ENCODE measurements at regions not wholly inside any gene's neighbourhood (a gene's known extent, or its start where the extent isn't known, plus 50 kb on each side); places are given as distances from the start of the nearest gene placed in this dataset.

DNA sequence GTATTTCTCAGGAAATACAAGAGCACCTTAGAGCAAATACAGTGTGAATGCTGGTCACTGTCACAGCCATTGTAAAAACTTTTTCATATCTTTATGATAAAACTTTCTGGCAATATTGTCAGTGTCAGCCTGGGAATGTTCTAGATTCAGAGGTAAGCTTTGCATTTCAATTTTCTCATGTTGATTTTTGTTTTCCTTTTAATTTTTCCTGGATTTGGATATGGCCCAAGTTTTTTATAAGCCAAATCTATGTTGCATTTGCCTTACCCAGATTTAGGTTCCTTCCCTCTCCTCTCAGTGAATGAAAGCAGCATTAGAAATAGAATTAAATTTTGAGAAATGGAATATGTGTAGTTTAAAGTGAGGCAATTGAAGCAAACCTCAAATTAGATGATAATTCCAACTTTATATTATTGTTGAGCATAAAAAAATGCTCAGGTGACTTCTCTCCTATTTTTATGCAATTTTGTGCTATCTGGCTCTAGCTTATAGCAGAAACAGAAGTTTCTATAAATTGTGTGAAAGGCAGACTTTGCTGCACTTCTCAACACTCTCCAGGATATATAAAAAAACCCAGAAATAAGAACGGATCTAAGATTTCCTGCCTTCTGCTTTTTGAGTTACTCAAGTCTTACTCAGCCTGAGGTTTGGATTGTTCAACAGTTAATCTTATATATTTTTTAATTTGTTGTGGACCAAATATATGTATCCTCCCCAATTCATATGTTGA is 368.2 kb upstream of the PRICKLE1 start:
- no peak for DNase-seq

DNA sequence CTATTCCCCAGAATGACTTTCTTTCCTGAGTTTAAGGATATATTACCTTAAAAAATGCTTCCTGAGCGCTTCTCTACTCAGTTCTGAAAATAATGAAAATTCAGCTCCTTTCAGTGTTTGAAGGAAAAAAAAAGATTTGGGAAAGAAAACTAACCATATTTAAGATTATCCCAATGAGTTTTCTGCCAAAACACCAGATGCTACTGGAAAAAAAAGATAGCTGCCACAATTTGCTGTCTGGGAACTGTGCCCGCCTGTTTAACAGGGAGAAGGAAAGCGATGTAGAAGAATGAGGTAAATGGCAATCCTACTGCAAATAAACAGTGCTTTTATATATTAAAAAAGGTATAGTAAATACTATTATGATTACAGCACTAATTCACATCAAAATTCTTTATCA is 367.6 kb upstream of the PRICKLE1 start:
- DNase-seq: no peak

DNA sequence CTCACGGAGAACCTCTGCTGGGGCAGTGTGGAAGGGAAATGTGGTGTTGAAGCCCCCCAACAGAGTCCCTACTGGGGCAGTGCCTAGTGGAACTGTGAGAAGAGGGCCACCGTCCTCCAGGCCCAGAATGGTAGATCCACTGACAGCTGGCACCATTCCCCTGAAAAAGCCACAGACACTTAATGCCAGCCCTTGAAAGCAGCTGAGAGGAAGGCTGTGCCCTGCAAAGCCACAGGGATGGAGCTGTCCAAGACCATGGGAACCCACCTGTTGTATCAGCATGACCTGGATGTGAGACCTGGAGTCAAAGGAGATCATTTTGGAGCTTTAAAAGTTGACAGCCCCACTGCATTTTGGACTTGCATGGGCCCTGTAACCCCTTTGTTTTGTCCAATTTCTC is 363.5 kb upstream of the PRICKLE1 start:
- no peak for DNase-seq

DNA sequence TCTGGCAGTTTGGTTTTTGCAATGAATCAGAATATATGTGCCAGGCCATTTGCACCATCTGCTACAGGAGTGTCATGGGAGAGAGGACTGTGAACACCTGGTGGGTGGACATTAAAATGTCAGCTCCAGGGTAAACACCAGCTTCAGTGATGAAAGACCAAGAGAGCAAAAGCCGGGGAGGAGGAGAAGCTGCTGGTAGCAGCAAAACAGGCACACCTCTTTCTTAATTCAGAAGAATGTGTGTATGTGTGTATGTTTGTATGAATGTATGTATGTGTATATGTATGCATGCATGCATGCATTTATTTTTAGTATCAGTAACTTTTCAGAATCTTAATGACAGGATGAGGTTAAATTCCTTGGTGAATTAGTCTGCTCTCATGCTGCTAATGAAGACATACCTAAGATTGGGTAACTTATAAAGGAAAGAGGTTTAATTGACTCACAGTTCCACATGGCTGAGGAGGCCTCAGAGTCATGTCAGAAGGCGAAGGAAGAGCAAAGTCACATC is 357.4 kb upstream of the PRICKLE1 start:
- no peak for DNase-seq

DNA sequence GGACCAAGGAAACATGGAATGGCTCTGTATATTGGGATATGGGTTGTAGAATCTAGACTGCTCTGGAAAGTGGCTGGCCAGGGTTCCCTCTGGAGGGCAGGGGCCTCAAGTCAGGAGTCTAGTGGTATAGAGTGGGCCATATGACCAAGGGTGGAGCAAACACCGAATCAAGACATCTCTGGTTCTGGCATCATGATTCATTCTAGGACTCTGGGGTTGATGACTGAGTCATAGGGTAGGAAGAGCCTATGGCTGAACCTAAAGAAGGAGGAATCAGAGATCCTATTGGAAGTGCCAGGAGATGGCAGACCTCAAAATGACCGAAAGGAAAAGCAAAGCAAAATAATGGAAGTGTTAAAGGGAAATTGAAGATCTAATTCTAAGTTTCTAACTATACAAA is 356.4 kb upstream of the PRICKLE1 start:
- DNase-seq: no peak

DNA sequence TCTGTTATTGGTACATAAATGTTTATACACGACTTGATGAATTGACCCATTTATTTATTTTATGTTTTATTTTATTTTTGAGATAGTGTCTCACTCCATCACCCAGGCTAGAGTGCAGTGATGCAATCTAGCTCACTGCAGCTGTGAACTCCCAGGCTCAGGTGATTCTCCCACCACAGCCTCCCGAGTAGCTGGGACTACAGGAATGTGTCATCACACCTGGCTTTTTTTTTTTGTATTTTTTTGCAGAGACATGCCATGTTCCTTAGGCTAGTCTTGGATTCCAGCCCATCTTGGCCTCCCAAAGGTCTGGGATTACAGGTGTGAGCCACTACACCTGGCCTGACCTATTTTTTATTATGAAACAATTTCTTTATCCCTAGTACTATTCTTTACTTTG is 355.0 kb upstream of the PRICKLE1 start:
- no peak for DNase-seq

DNA sequence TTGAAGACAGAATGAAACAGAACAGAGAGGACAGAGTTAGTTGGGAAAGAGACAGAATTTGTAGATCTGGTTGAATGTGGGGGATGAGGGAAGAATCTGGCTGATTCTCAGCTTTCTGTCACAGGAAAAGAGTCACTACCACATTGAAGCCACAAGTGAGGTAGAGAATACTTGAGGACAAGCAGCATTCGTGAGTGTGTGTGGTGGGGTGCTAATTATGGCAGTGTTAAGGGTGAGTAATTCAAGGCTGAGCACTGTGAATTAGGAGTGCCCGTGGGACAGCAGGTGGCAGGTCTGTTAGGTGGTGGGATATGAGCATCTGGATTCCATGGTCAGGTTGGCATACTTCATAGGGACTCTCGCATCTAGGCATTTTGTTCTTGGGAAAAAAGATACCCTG is 347.4 kb upstream of the PRICKLE1 start:
- no peak for DNase-seq

DNA sequence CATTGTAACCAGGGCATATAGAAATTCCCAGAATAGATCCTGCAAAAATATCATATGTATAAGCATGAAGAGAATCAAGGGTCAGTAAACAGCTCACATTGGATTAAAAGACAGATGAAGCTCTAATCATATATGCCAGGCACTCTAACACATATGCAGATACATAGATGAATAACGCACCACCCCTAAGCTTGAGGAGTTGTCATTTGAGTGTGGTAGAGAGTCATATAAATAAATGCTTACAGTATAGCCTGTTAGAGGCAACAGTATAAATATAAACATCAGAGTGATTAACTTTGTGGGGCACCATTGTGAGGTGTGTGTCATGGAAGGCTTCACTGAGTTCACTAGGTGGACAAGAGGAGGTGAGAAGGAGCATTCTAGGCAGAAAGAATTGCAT is 346.7 kb upstream of the PRICKLE1 start:
- no peak for DNase-seq

DNA sequence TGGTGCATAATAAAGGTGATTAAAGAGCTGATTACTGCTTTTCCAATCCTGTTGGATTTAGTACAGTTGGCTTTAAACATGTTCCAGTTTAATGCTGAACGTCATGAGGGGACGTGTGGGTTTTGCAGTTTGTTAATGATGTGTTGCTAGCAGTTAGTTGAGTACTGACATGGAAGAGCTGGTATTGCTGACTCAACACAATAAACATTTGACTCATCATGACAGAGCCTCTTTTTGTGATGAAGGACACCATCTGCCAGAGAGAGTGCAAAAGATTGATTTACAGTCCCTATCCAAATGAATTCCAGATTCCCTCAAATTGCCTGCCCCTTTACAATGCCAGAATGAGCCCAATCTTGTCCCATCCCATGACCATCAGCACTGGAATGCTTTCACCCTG is 346.2 kb upstream of the PRICKLE1 start:
- DNase-seq: no peak

DNA sequence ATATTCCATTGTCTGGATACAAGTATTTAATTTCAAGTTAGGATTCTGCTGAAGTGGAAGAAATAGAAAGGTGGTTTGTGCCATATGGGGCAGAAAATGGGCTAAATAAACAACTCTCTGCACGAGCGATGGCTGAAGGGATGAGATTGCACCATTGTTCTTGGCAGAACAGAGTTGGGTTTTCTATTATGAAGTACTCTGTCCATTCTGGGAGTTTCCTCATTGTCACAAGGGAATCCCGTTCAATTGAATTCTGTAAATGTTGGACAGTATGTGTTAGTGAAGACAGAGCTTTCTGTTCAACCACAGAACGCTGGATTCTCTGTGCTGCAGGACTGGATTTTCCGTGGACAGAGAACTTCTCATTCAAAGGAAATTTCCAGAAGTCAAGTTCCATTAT is 345.5 kb upstream of the PRICKLE1 start:
- DNase-seq: no peak

DNA sequence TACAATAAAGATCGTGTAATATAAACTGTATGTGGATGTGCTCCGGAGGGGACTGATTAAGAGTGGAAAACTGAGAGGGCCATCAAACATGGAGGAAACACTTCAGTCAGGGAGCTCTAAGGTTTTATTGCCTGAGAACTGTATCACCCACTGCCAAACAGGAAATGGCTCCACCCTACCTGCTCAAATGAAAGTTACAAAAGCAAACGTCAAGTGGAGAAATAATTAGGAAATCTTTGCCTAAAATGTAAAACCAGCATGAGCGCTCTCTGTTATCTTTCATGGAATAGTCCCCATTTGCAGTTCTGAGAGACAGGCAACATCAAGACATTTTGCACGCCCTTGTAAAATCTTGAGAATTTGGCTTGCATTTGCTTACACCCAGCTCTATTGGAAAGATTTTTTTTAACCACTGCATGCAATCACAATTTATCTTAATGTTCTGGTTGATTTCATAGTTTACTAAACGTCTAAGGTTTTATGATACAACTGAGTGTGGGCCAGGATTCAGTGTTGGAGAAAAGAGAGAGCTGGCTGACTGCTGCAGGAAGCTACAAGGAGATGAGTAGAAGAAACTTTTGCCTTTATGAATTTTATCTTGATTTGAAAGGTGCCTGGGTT is 344.0 kb upstream of the PRICKLE1 start:
- DNase-seq: no peak

DNA sequence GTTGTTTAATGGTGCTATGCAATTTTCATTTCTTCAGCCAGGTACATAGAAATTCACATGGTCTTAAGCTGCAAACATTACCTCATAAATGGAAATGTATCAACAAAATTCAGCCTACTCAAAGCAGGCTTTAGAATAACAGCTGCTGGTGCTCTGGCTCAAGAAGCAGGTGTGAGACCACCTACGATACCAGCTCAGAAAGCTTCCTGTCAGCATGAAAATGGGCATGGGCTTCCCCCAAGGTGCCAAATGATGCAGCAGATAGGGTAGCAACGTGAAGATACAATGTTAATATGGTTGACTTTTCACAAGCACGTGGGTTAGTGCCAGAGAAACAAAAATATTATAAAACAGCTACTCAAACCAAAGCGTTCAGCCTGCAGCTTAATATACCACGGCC is 343.4 kb upstream of the PRICKLE1 start:
- no peak for DNase-seq

DNA sequence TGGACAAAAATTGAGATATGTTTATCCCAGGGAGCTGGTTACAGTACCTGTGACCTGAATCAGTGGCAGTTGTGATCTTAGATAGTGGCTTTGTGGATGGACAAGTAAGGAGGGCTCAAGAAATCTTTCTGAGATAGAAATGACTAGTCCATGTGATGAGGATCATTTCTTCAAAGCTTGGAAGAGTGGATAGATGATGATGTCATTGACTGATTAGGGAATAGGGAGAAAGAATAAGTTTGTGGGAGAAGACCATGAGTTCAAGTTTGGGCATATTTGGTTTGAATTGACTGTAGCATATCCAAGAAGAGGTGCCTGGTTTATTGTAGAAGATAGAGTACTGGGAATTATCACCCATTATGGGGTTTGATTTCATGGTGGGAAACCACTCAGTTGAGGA is 336.7 kb upstream of the PRICKLE1 start:
- DNase-seq: no peak

DNA sequence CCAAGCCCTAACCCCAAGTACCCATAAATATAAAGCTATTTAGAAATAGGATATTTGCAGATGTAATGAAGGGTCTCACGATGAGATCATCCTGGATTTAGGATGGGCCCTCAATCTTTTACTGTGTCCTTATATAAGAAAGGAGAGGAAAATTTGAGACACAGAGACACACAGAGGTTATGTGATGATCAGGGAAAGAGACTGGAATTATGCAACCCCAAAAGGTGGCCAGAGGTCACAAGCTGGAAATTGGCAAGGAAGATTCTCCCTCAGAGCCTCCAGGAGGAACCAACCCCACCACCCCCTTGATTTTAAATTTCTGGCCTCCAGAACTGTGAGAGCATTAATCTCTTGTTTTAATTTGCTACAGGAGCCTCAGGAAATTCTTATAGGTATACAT is 334.9 kb upstream of the PRICKLE1 start:
- DNase-seq: no peak

DNA sequence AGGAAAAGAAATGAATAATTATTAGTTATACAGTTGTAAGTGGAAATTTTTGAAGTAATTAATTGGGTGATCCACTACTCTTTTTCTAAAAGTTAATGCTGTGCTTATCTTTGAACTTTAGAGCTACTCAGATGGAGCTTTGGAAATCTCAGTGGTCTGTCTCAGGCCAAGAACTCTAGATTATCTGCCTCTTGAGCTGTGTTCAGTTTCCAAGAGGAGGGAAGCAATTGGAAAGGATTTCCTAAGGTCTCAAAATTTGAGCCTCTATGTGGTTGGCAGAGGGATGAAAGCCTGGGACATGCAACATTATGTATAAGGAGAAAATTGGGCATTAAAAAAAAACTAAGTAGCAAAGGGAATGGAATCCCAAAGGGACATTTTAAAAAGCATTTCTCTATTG is 334.0 kb upstream of the PRICKLE1 start:
- DNase-seq: no peak

DNA sequence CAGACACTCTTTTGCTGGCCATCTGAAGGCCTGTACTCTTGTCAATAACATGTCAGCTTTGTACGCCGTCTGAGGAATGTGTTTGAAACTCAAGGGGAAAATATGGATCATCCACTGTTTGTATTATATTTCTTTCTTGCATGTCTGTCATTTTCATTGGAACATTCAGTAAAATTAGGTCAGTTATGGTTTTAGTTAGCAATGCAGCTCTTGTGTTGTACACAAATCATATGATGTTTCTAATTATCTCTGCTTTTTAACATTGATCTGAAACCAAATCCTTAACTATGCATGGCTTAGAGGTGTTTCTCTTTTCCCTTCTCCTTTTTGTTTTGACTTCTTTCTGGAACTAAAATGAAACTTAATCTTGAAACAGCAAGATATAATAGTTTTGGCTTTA is 333.6 kb upstream of the PRICKLE1 start:
- no peak for DNase-seq

DNA sequence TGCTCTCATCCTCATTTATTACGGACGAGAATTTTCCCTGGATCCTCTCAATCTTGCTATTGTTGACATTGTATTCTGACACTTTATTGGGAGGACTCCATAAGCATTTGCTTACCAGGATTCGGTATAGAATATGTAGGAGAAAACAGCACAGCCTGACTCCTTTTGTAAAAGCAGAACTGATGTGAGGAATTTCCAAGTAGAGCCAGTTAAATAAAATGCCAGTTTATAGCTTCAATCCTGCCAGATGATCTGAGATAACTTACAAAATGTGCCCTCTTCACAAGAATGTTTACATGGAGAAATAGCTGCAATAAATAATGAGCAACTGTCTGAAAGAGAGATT is 332.9 kb upstream of the PRICKLE1 start:
- no peak for DNase-seq

DNA sequence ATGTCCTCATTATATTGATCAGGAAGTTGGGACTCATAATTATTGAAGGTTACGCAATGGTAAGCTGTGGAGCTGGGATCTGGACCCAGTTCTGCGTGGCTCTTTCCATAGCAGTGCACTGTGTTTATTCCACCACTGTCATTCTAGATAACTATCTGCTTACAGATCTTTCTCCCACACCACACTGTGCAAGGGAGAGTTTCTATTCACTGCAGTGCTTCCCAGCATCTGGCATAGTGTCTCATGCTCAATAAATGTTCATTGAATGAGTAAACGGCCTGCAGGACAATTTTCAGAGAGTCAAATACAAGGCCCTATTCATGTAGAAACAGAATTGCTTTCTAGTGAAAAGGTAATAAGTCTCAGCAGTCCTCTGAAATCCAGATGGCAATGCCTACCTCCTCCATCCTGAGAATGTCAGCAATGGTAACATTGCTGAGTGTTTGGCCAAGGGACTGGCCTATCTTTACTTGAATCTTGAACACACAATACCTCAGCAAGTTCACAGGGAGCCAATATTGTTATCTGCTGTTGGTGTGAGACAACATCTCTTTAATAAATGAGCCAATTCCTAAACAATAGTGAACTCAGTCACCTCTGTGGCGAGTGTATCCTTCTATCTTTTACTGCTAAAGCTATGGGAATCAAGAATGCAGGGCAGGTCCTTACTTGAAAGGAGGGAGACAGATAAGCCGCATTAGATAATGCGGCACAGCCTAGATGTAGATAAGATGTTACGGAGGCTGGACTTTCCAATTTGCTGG is 332.4 kb upstream of the PRICKLE1 start:
- no peak for DNase-seq

DNA sequence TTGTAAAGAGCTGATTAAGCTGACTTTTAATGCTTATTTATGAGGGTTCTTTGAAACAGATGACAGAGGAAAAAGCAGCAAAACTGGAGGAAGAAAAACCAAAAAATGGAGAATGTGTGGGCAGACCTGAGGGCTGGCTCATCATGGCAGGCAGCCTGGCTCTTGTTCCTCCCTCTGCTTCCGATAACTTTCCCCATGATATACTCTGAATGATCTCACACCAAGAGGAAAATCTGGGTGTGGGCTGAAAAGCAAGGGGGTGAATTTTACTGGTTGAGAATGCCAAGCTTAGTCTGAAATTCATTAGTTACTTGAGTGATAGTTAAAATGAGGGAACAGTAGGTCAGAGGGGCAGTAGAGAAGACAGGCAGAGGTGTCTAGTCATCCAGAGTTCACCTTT is 330.1 kb upstream of the PRICKLE1 start:
- no peak for DNase-seq

DNA sequence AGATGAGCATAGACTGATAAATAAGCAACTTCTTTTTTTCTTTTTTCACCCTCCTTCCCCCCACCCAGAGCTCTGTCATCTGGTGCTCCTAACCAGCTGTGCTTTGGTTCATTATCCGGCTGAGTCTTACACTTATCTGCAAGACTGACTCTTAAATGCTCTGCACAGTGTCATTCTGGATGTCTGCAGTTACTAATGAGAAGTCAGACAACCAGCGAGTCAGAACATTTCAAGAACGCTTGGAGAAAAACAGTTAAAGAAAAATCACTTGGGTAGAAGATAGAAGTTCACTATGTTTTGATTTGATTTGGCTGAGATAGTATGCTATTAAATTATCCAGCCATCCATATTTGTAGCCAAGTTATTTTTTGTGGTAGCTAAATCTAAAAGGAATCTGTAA is 328.9 kb upstream of the PRICKLE1 start:
- no peak for DNase-seq

DNA sequence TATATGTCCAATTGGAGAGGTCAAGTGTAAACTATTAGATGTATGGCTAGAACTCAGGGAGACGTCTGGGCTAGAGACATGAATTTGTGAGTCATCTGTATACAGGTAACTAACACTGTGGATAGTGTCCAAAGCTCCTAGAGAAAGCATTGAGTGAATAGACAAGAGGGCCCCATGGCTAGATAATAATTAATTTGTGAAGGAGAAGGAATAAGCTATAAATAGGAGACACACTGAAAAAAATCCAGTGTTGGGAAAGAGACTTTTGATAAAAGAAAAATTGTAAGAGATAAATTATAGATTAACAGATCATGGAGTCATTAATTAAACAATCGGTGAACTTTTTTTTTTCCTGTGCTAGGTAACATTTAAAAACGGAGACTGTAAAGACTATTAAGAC is 326.6 kb upstream of the PRICKLE1 start:
- no peak for DNase-seq

DNA sequence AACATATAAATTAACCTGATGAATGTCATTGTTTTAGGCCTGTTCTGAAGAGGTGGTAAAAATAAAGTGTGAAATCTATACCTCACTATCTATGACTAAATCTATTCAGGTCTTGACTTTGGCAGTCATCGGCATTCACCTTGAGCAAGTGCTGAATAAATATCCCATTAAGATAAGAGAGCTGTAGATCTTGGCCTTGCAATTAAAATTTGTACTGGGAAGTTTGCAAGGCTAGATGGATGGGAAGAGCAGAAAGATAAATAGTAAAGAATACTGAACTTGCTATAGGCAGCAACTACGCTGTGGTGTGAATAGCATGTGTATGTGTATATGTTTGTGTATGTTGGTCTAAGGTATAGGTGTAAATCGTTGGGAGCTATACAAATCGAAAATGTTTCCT is 325.9 kb upstream of the PRICKLE1 start:
- DNase-seq: no peak

DNA sequence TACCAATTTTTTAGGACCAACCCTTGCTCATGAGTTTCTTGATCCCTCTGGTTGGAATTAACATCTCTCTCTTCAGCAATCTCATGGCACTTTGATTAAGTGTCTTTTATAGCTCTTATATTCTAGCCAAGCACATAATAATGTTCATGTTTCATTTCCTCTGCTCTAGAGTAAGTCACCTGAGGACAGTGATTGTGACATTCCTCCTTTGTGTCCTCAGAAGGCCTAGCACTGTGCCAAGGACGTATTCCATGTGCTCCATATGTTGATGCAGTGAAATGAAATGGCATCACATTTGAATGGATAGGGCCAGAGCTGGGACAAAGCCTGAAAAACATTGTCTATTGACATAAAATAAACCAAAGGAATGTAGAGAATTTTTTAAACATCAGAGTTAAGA is 322.8 kb upstream of the PRICKLE1 start:
- no peak for DNase-seq

DNA sequence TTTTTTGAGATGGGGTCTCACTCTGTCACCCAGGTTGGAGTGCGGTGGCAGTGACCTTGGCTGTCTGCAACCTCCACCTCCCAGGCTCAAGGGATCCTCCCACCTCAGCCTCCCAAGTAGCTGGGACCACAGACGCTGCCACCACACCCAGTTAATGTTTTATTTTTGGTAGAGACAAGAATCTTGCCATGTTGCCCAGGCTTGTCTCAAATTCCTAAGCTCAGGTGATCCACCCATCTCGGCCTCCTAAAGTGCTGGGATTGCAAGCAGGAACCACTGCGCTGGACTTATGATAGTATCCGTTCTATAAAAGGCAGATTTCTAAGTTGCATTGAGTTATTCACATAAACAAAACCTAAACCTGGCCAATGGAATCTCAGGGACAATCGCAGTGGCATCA is 321.1 kb upstream of the PRICKLE1 start:
- no peak for DNase-seq

All from retina (tissue), 1 donor.